PFSK-1 (cell line): ENCODE measurements at regions not wholly inside any gene's neighbourhood (a gene's known extent, or its start where the extent isn't known, plus 50 kb on each side); places are given as distances from the start of the nearest gene placed in this dataset.

ENCODE experiments used
- FOXP2 ChIP-seq: optimal IDR thresholded peaks from 2 replicates; pipeline ENCODE3; 2011; ENCODE audit warnings: borderline replicate concordance, control low read depth, inconsistent platforms; ENCODE audit not compliant: insufficient read depth; ENCODE audit errors: extremely low read length, extremely low read depth
- POLR2AphosphoS5 ChIP-seq: IDR thresholded peaks from 2 replicates; pipeline ENCODE4 v1.6.1; 2012; ENCODE audit warnings: low read depth, mild to moderate bottlenecking, control low read depth, low read length, moderate library complexity
- SIN3A ChIP-seq: IDR thresholded peaks from 2 replicates; pipeline ENCODE4 v1.6.1; 2012; ENCODE audit warnings: mild to moderate bottlenecking, low read length, moderate library complexity, borderline replicate concordance; ENCODE audit not compliant: insufficient read depth
- TAF1 ChIP-seq: IDR thresholded peaks from 2 replicates; pipeline ENCODE4 v1.6.1; 2012; ENCODE audit warnings: low read length, control low read depth, borderline replicate concordance; ENCODE audit not compliant: insufficient read depth
- TF ChIP-seq, protein P1 (sequence below), 2 experiments: IDR thresholded peaks; 2 replicates each; pipeline versions ENCODE4 v1.6.1 to v1.8.0; 2011 to 2012; ENCODE audit warnings: low read depth in 2 of 2, low read length in 2 of 2, control low read depth in 1 of 2, inconsistent platforms in 1 of 2, mild to moderate bottlenecking in 1 of 2, moderate library complexity in 1 of 2; ENCODE audit not compliant: insufficient read depth in 1 of 2

DNA sequence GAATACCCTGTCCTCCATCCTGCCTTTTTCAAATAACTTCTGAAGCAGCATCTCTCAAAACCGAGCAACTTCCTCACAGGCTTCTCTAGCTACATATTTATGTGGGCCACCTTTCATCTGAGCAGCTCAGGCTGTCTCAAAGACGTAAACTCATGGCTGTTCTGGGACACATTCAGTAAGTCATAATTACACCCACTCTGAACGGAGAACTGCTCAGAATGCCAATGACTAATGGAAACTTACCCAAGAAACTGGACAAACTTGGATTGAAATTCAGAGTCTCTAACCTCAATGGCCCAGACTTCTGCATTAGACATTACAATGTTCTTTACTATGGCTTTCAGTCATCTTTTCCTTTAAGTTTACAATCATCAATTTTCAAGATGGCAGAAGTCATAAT, 145.2 kb downstream of the RAD51AP2 start:
- TF ChIP-seq, protein P1, sequence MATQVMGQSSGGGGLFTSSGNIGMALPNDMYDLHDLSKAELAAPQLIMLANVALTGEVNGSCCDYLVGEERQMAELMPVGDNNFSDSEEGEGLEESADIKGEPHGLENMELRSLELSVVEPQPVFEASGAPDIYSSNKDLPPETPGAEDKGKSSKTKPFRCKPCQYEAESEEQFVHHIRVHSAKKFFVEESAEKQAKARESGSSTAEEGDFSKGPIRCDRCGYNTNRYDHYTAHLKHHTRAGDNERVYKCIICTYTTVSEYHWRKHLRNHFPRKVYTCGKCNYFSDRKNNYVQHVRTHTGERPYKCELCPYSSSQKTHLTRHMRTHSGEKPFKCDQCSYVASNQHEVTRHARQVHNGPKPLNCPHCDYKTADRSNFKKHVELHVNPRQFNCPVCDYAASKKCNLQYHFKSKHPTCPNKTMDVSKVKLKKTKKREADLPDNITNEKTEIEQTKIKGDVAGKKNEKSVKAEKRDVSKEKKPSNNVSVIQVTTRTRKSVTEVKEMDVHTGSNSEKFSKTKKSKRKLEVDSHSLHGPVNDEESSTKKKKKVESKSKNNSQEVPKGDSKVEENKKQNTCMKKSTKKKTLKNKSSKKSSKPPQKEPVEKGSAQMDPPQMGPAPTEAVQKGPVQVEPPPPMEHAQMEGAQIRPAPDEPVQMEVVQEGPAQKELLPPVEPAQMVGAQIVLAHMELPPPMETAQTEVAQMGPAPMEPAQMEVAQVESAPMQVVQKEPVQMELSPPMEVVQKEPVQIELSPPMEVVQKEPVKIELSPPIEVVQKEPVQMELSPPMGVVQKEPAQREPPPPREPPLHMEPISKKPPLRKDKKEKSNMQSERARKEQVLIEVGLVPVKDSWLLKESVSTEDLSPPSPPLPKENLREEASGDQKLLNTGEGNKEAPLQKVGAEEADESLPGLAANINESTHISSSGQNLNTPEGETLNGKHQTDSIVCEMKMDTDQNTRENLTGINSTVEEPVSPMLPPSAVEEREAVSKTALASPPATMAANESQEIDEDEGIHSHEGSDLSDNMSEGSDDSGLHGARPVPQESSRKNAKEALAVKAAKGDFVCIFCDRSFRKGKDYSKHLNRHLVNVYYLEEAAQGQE (IDR thresholded peaks at IDR 0.05; ENCODE audit: insufficient read depth in 1 of 2, low read depth in 2 of 2, low read length in 2 of 2), result no peak
- no peak for TF ChIP-seq POLR2AphosphoS5
- TF ChIP-seq TAF1, result no peak
- TF ChIP-seq FOXP2, result no peak
- no peak for TF ChIP-seq SIN3A

DNA sequence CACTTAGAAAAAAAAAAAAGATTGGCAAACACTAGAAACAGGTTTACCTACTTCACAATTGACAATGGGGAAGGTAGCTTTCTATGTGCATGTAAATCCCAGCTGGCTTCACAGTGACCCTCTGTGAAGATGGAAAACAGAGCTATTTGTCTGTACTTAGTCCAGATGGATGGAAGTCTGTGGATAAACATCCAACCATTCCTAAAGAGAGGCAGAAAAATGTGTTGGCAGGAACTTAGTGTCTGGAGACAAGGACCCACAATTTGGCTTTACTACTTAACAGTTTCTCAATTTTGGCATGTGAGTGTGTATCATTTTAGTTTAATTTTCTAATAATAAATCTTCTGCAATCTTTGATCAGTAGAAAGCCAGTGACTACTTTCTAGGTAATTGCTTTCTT, 154.4 kb downstream of the RAD51AP2 start:
- TF ChIP-seq TAF1, result no peak
- no peak for TF ChIP-seq POLR2AphosphoS5
- TF ChIP-seq, protein P1 (IDR thresholded peaks at IDR 0.05; ENCODE audit: insufficient read depth in 1 of 2, low read depth in 2 of 2, low read length in 2 of 2), result no peak
- no peak for TF ChIP-seq FOXP2
- no peak for TF ChIP-seq SIN3A

DNA sequence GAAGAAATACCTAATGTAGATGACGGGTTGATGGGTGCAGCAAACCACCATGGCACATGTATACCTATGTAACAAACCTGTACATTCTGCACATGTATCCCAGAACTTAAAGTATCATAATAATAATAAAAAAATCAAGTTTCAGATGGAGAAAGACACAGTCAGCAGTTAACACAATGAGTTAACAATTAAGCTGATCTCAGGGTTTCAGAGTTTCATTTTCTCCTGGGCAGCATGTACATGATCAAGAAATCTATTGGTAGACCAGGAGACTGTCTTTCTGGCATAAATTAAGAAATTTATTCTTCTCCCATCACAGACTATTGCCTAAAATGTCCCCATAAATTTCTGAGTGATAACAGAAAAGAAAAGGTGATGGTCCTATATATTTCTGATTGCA, 155.3 kb downstream of the RAD51AP2 start:
- TF ChIP-seq, protein P1 (IDR thresholded peaks at IDR 0.05; ENCODE audit: insufficient read depth in 1 of 2, low read depth in 2 of 2, low read length in 2 of 2), result no peak
- TF ChIP-seq FOXP2 (no peak), TAF1 (no peak), POLR2AphosphoS5 (no peak), SIN3A (no peak)

DNA sequence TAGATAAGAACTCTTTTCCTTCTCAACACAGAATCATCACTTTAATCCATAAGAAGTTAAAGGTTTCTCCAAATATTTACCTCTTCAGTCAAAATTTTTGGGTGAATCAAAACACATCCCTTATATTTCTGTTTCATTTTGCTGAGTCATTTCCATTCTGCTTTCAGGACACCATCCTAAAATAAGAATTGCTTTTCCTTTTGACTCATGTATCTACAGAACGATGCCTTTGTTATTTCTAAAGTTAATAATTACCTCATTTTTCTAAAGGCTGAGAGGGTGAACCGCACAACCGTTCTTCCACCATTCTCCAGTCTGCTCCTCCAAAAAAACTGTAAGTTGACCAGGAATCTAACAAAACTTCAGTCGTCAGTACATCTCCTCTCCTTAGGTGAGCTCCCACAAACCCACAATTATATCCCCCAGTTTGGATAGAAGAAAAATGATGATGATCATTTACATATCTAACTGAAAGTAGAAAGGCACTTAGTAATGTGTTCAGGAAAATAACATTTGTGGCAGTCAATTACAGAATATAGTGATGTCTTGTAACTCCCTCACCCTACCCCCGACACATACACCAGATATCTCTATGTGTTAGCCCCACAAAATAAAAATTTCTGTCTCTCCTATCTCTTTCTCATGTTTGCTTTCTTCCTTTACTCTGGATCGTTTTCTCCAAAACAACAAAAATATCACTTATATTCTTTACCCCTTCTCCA, 162.5 kb downstream of the RAD51AP2 start:
- TF ChIP-seq POLR2AphosphoS5, result no peak
- TF ChIP-seq, protein P1 (IDR thresholded peaks at IDR 0.05; ENCODE audit: insufficient read depth in 1 of 2, low read depth in 2 of 2, low read length in 2 of 2), result no peak
- no peak for TF ChIP-seq SIN3A
- no peak for TF ChIP-seq TAF1
- no peak for TF ChIP-seq FOXP2

DNA sequence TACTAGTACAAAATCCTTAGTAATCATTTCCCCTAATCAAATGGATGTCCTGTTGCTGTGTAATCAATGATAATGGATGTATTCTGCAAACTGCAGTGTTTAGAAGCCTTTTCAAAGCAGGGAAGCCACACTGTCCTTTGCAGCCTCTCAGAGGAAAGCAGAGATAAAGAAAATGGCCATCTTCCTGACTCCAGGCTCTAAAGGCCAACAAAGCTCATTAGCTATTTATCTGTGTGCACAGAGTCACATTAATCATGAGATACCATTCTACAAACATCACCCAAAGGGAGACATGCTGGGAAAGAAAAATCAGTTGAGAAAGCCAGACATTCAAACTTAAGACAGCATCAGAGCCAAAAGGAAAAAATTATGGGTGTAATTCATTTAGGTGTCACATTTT, 165.0 kb downstream of the RAD51AP2 start:
- TF ChIP-seq TAF1, result no peak
- TF ChIP-seq, protein P1 (IDR thresholded peaks at IDR 0.05; ENCODE audit: insufficient read depth in 1 of 2, low read depth in 2 of 2, low read length in 2 of 2), result no peak
- TF ChIP-seq SIN3A, result no peak
- TF ChIP-seq POLR2AphosphoS5, result no peak
- no peak for TF ChIP-seq FOXP2
